HTR-8/SVneo (cell line): ENCODE measurements at regions not wholly inside any gene's neighbourhood (a gene's known extent, or its start where the extent isn't known, plus 50 kb on each side); places are given as distances from the start of the nearest gene placed in this dataset.
"Not testable (repeated sequence)": the region's sequence is repeated elsewhere in the genome, so short reads cannot be mapped to it uniquely, and the experiment has no call there.

Source experiments
- DNase-seq: peaks from one replicate; pipeline ENCODE4 v3.0.0; 2011; ENCODE audit warnings: low spot score, mixed read lengths; ENCODE audit not compliant: insufficient read length
- FAIRE-seq: peaks from 2 replicates; lab custom pipeline; 2011; peaks lifted over from hg19 to GRCh38; lab: Jason Lieb, UNC

DNA sequence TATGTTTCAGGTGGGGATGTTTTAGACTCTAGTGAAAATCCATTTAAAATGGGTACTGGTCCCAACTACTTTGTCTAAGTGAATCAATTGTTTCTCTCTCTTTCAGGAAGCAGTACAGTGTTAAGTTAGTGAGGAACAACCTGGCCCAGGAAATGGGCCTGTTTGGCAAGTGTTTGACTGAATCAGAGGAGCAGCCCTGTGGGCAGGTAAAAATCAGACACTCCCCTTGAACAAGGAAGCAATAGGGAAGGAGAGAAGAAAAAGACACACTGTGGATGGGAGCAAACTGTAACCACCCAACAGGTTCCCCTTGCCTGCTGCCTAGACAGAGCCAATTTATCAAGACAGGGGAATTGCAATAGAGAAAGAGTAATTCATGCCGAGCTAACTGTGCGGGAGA, 245.7 kb downstream of the C11orf87 start:
- no peak for DNase-seq
- FAIRE-seq, result no peak

DNA sequence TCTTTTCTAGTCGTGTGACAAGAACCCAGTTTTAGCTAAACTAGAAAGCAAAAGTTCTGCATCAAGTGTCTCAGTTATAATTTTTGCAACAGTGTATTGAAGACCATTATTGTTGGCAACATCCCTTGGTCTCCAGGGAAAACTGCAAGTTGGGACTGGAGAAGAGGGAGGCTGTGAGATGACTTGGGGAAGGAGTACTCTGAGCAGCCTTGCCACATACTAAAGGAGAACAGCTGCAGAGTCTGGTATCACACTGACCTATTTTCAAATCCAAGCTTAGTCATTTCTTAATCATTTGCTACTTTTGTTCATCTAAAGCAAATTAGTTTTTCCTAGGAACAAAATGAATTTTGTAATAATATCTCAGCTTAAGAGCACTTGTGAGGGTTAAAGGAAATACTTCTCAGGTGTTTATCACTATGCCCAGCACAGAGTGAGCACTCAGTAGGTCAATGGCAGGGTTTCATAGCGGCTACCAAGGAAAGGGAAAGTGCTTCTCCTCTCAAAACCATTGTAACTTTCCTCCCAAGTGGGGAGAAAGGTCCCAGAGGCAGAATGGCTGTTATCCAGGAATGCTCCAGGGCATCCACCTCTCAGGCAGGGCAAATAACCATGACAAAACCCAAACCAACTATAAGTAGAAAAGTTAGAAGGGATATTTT, 247.1 kb downstream of the C11orf87 start:
- no peak for DNase-seq
- no peak for FAIRE-seq

DNA sequence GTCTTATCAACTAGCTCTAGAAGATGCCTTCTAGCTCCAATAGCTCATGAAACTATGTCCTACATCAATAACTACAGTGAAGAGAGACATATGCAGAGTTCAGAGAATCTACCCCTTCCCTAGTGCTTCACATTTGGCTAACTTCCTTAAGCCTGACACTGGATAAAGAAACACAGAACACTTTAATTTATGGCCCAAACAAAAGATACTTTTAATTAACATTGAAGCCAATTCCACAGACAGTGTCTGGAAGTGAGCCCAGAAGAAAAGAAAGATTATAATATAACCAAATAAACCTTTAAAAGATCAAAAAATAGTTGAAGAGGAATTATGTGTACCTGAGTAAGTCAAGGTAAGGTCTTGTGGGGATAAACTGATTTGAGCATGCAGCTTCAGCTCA, 255.2 kb downstream of the C11orf87 start:
- no peak for FAIRE-seq
- DNase-seq, result no peak

DNA sequence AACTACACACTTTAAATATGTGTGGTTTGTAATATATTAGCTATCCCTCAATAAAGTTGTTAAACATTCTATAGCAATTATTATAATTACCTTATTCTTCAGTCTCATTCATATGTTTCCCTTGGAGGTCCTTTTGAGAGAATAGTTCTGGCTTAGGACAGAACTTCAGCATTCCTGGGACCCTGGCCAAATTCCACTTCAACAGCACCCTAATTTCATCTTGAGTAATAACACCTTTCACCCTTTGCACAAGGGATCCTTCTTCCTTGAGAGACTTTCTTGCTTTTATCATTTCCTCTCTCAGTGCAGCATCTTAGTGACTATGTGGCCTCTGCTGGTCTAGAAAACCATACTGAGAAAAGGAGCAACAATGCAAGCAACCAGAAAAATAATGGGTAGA, 255.9 kb downstream of the C11orf87 start:
- no peak for FAIRE-seq

DNA sequence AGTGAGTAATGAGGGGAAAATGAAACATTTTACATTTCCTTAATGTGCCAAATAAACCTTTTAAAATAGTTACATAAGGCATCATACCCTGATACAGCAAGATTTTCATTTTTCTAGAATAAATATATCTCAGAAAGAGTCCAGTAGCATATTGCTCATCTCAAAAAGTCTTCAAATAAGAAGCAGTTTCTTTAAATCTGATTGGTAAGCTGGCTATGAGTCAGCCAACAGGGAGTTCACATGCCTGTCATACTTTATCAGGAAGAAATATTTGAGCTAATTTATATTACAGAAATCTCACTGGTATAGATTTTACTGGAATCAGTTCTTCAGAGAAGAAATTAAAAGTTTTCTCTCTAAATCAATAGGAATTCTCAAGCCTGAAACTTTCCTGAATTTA, 258.1 kb downstream of the C11orf87 start:
- DNase-seq (no peak), FAIRE-seq (no peak)

More for the DNA sequence above, 255.9 kb downstream of the C11orf87 start:
- no peak for DNase-seq

DNA sequence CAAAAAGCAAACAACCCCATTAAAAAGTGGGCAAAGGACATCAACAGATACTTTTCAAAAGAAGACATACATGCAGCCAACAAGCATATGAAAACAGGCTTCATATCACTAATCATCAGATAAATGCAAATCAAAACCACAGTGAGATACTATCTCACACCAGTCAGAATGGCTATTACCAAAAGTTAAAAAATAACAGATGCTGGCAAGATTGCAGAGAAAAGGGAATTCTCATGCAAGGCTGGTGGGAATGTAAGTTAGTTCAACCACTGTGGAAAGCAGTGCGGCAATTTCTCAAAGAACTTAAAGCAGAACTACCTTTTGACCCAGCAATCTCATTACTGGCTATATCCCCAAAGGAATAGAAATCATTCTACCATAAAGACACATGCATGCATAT, 260.8 kb downstream of the C11orf87 start:
- not testable (repeated sequence) for FAIRE-seq, DNase-seq

DNA sequence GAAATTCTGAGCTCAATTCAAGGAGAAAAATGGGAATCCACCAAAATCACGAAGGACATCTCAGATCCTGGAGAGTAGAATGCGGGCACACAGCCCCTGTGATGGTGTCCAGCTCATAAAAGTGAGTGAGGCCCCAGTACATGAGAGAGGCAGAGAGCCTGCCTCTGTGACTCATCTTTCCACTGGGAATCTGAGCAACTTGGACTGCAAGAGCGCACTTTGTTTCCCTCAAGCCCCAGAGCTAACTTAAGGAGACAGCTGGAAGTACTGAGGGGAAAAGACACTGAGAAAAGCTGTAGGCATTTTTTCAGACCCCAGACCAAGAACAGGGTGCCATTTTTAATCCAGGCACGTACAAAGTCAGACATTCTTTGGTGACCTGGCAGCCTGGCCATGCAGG, 273.7 kb downstream of the C11orf87 start:
- FAIRE-seq (no peak), DNase-seq (no peak)

DNA sequence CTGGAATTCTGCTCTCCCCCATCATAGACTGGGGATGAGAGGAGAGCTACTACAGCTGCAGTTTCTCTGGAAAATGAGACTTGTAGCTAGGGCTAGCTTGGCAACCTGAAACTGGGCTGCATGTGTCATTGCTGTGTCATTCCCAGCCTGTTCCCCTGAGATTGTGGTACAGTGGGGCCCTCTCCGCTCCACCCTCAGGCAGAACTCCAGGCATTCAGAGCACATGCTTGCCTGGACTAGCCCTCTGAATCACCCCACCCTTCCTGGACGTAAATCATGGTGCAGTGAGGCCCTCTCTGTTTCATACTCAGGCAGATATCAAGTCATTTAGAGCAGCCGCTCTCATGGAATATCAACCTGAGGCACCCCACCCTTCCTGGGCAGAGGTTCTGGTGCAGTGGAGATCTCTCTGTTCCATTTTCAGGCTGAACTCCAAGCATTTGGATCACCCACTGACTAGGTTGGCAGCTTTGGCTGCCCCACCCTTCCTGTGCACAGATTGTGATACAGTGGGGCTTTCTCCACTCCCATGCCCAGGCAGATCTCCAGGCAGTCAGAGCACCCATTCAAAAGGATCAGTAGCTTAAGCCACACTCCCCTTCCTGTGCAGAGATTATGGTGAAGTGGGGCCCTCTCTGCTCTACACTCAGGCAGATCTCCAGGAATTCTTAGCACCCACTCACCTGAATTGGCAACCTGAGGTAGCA, 274.4 kb downstream of the C11orf87 start:
- FAIRE-seq (peak; percentile 96), DNase-seq (peak; percentile 24)

DNA sequence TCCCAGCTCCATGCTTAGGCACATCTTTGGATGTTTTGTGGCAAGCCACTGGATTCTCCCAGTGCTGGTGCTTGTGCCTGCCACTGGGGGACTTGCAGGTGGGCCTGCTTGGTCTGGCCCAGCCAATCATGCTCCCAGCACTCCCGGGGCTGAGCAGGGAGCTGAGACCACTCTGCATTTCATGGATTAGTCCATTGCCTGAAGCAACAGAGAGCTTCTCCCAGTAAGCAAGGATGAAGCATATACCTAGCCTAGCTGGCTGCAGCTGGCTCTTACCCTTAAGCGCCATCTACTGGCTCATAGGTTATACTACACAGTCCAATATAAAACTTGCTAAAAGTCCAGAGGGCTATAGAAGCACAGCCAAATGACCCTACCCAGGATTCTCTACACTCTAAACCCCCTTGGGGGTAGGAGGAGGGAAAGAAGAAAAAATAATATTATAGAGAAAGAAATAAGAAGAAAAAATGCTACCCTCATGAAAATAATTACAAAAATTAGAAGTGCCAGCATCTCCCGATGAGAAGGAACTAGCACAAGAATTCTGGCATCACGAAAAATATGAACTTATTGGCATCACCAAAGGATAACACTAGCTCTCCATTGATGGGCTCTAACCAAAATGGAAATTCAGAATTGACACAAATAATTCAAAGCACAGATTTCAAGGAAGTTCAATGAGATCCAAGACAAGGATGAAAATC, 275.3 kb downstream of the C11orf87 start:
- FAIRE-seq, result no peak
- peak; percentile 29 for DNase-seq

DNA sequence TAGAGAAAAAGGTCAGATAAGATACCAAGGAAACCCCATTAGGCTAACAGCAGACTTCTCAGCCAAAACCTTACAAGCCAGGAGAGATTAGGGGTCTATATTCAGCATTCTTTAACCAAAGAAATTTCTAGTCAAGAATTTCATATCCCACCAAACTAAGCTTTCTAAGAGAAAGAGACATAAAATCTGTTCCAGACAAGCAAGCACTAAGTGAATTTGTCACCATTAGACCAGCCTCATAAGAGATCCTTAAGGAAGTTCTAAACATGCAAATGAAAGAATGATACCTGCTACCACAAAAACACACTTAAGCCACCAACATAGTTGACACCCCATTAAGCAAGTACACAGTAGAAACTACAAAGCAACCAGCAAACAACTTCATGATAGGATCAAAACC, 276.2 kb downstream of the C11orf87 start:
- FAIRE-seq (no peak), DNase-seq (no peak)

DNA sequence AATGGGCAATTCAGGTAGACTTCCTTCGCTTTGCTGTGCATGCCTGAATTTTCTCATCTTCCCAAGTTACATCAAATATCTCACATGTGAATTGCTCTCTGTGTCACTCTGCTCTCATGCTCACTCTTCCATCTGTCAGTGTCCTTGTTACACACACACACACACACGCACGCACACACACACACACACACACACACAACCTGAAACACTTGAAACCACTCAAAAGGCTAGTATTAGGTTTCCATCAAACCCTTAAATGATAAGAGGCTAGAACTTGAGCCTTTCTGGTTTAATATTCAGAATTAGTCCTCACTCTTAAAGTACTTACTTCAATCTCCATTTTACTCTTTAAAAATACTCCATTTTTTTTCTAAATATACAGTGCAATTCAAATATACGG, 282.4 kb downstream of the C11orf87 start:
- DNase-seq (no peak), FAIRE-seq (no peak)

DNA sequence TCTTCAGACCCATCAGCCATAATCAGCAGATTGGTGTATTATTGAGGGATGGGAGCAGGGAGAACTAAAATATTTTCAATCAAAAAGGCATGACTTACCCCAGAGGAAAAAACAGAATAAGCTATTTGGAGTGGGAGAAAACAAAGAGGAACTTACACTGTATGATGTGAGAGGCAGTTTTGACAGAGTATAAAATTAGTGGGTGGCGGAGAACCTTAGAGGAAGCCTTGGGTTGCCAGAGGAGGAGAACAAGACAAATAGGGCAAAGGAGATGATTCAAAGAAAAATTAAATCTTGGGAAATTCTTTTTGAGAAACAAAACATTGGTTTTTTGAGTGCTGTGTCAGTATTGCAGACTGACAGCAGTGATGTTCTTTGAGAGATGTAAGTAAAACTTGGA, 285.0 kb downstream of the C11orf87 start:
- DNase-seq, result no peak
- FAIRE-seq, result no peak

DNA sequence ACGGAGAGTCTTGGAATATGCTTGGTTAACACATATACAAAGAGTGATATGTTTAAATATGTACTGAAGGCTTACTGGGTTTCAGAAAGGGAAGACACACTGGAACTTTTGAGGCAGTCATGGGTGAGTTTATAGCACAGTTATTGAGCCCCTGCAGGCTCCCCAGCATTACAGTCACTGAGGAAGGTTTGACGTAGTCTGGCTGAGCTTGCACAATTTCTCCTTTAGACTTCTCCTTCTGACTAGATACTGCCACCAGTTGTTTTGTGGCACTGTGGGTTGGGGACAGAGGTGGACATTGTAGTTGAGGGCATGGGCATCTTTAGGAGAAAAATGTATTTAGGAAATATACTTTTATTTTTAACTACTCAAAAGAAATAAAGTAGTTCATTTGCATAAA, 285.4 kb downstream of the C11orf87 start:
- FAIRE-seq (no peak), DNase-seq (no peak)

DNA sequence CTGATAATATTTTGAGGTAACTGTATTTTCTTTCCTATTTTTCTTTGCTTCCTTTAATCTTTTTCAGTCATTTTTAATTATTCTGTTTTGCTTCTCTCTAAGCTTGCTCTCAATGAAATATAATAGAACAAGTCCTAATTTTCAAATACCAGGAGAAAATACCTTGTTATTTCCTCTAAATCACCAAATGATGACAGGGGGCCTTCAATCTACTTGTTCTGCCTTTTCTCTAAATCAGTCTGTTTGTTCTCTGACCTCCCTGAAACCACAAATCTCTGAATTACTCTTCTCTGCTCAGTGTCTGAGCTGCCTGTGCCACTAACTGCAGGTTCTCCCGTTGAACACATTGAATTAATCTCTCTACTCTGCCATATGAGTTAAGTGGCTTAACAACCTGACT, 286.2 kb downstream of the C11orf87 start:
- DNase-seq (no peak), FAIRE-seq (no peak)

DNA sequence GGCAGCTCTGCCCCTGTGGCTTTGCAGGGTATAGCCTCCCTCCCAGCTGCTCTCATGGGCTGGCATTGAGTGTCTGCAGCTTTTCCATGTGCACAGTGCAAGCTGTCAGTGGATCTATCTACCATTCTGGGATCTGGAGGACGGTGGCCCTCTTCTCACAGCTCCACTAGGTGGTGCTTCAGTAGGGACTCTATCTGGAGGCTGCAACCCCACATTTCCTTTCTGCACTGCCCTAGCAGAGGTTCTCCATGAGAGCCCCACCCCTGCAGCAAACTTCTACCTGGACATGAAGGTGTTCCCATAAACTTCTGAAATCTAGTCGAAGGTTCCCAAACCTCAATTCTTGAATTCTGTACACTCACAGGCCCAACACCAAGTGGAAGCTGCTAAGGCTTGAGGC, 292.5 kb downstream of the C11orf87 start:
- not testable (repeated sequence) for FAIRE-seq, DNase-seq

DNA sequence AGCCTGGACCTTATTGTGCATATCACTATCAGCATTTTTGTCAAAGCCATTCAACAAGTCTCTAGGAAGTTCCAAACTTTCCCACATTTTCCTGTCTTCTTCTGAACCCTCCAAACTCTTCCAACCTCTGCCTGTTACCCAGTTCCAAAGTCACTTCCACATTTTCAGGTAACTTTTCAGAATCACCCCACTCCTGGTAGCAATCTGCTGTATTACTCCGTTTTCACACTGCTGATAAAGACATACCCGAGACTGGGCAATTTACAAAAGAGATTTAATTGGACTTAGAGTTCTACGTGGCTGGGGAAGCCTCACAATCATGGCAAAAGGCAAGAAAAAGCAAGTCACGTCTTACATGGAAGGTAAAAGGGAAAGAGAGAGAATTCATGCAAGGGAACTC, 293.4 kb downstream of the C11orf87 start:
- not testable (repeated sequence) for FAIRE-seq, DNase-seq

DNA sequence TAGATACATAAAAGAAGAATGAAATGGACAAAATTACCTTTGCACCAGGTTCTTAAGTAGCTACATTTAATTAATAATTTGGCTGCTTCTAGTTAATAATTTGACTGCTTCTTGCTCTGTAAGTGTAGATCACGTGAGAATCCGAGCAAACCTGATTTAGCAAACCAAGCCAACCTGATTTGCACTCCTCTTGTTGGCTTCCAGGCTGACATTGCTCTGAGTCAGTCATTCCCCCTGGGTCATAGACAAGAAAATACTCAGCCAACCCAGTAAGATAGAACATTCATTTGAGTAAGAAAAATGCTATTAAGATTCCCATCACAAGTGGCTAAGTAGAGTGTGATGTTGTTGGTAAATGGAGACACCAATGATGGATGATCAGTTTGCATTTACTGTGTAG, 304.1 kb downstream of the C11orf87 start:
- peak; percentile 42 for FAIRE-seq
- DNase-seq, result no peak

DNA sequence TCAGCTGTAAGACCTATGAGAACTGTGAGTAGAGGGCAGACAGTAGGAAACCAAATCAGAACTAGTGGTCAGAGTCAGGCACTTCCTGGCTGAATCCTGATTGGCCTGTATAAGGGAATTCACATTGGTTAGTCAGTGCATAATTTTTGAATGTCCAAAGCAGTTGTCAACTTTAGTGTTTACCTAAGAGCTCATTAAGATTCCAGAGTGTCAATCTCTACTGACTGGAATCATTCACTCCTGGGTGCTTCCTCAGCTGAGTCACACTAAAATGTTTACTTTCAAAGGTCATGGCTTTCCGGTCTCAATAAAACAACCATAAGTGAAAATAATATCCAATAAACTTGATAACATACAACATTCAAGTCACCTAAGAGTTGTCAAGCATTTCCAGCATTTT, 306.1 kb downstream of the C11orf87 start:
- peak; percentile 61 for DNase-seq
- peak; percentile 20 for FAIRE-seq

DNA sequence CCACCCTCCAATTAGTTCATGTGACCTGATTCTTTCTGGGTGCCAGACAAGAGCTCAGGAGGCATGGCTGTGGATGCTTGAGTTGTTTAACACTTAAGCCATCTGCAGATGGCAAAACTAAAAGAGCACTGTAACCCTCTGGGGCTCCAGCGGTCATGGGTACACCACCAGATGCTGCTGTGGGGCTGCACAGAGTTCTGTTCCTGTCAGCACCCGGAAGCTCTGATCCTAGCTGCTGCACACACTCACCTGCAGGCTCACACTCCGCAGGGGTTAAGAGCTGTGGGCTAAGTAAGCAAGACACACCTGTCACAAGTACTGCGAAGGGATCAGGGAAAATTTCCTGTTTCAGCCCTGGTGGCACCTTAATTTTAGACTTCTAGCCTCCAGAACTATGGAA, 307.8 kb downstream of the C11orf87 start:
- DNase-seq, result no peak
- FAIRE-seq, result no peak

DNA sequence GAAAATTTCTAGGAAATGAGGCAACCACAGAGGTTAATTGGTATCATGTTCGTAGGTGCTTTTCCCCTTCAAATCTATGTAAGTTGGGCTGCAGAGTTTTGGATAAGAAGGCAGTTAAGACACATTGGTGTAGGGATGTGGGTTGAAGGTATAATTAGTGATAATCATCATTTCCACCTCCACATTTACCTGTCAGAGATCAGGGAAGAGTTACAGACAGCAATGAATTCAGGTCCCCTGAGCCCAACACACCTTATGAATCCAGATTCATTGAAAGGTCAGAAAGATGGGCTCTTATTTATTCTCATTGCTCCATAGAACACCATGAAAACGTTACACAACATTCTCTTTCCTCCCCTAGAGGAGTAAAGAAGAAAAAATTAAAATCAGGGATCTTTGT, 308.7 kb downstream of the C11orf87 start:
- DNase-seq (no peak), FAIRE-seq (no peak)

DNA sequence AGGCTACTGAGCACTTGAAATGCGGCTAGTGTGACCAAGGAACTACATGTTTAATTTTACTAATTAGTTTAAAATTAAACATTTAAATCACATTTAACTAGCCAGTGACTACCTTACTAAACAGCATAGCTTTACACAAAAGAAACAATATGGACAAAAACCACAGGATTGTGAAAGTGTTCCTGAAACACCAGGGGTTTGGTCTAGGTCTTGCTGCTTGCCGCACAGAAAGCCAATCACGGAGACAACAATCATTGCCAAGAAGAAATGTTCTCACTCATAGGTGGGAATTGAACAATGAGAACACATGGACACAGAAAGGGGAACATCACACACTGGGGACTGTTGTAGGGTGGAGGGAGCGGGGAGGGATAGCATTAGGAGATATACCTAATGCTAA, 309.5 kb downstream of the C11orf87 start:
- no peak for FAIRE-seq
- no peak for DNase-seq
